SKM-1 (cell line): ENCODE measurements at regions not wholly inside any gene's neighbourhood (a gene's known extent, or its start where the extent isn't known, plus 50 kb on each side); places are given as distances from the start of the nearest gene placed in this dataset.

Experiments used
- DNase-seq: peaks from one replicate; lab custom pipeline; 2025; ENCODE audit not compliant: unreplicated experiment; lab: John Stamatoyannopoulos, UW

- no peak for DNase-seq
These were observed 131.7 kb upstream of the EDNRA start for GRCh38 chr4:147349193-147349592.

- no peak for DNase-seq
These were observed 129.7 kb upstream of the EDNRA start for GRCh38 chr4:147351083-147351787.

GRCh38 chr4:147354237-147354636 lies 126.7 kb upstream of the EDNRA start:
- no peak for DNase-seq

GRCh38 chr4:147355032-147355656 lies 125.8 kb upstream of the EDNRA start:
- DNase-seq, result no peak

GRCh38 chr4:147355847-147356246 lies 125.0 kb upstream of the EDNRA start:
- DNase-seq, result no peak

GRCh38 chr4:147360301-147360700 lies 120.6 kb upstream of the EDNRA start:
- no peak for DNase-seq

- no peak for DNase-seq
These were observed 119.2 kb upstream of the EDNRA start for GRCh38 chr4:147361726-147362125.

- DNase-seq, result no peak
These were observed 118.0 kb upstream of the EDNRA start for GRCh38 chr4:147362938-147363337.

- no peak for DNase-seq
These were observed 117.4 kb upstream of the EDNRA start for GRCh38 chr4:147363514-147363913.

- DNase-seq, result no peak
These were observed 115.5 kb upstream of the EDNRA start for GRCh38 chr4:147365396-147365795.

GRCh38 chr4:147366164-147366563 lies 114.7 kb upstream of the EDNRA start:
- DNase-seq, result no peak

- DNase-seq, result no peak
These were observed 113.0 kb upstream of the EDNRA start for GRCh38 chr4:147367891-147368290.

GRCh38 chr4:147368948-147369347 lies 111.9 kb upstream of the EDNRA start:
- DNase-seq, result no peak

- no peak for DNase-seq
These were observed 110.4 kb upstream of the EDNRA start for GRCh38 chr4:147370473-147370872.

- DNase-seq, result no peak
These were observed 110.0 kb upstream of the EDNRA start for GRCh38 chr4:147370881-147371280.

- DNase-seq, result no peak
These were observed 109.2 kb upstream of the EDNRA start for GRCh38 chr4:147371661-147372060.

- DNase-seq, result no peak
These were observed 102.1 kb upstream of the EDNRA start for GRCh38 chr4:147378780-147379179.

GRCh38 chr4:147381749-147382148 lies 99.1 kb upstream of the EDNRA start:
- DNase-seq, result no peak

GRCh38 chr4:147388018-147388417 lies 92.9 kb upstream of the EDNRA start:
- no peak for DNase-seq

GRCh38 chr4:147396105-147396504 lies 84.8 kb upstream of the EDNRA start:
- DNase-seq, result no peak

GRCh38 chr4:147398556-147398955 lies 82.3 kb upstream of the EDNRA start:
- no peak for DNase-seq

- no peak for DNase-seq
These were observed 80.2 kb upstream of the EDNRA start for GRCh38 chr4:147400721-147401120.

GRCh38 chr4:147401221-147401620 lies 79.7 kb upstream of the EDNRA start:
- no peak for DNase-seq
